Naive thymus-derived CD4-positive, alpha-beta T cell (primary cell): ENCODE measurements at regions not wholly inside any gene's neighbourhood (a gene's known extent, or its start where the extent isn't known, plus 50 kb on each side); places are given as distances from the start of the nearest gene placed in this dataset.

ENCODE experiments used
- ATAC-seq: fragments of 150-1000 bp; cut with Tn5 transposase; 2 replicates; pipeline ENCODE4 v1.10.0; 2021; ENCODE audit warnings: mild to moderate bottlenecking, moderate library complexity
- CTCF ChIA-PET: fragments of 350-600 bp; sonication (Branson Sonifier 250); formaldehyde crosslinking; loops from one replicate; lab custom pipeline; 2021; ENCODE audit warnings: antibody characterized with exemption; lab: Charles Lee
- POLR2A ChIA-PET: fragments of 350-600 bp; sonication (Branson Sonifier 250); formaldehyde crosslinking; loops from one replicate; lab custom pipeline; 2021; ENCODE audit warnings: antibody characterized with exemption, inconsistent platforms; lab: Charles Lee
- DNase-seq, 9 donors: peaks; one replicate each; pipeline versions ENCODE4 v3.0.0 to v3.0.0-alpha.2; 2020 to 2022; ENCODE audit warnings: mixed read lengths in 1 of 9
- H3K27ac ChIP-seq: one replicate; pipeline ENCODE4 v1.7.0; 2013; ENCODE audit warnings: mild to moderate bottlenecking, low read depth, low read length, moderate library complexity
- H3K27me3 ChIP-seq, 2 donors: one replicate each; pipeline ENCODE4 v1.7.0; 2013; ENCODE audit warnings: low read length in 2 of 2, mild to moderate bottlenecking in 2 of 2, moderate library complexity in 2 of 2; ENCODE audit not compliant: control insufficient read depth in 2 of 2, insufficient read depth in 2 of 2
- H3K36me3 ChIP-seq, 3 experiments: 1 replicate in 2 of 3; 2 replicates in 1 of 3; pipeline ENCODE4 v1.7.0; 2013; ENCODE audit warnings: low read length in 3 of 3, mild to moderate bottlenecking in 3 of 3, moderate library complexity in 1 of 3; ENCODE audit not compliant: insufficient read depth in 3 of 3, control insufficient read depth in 2 of 3
- H3K4me1 ChIP-seq, 2 donors: one replicate each; pipeline ENCODE4 v1.7.0; 2013; ENCODE audit warnings: low read length in 2 of 2, mild to moderate bottlenecking in 2 of 2, moderate library complexity in 1 of 2; ENCODE audit not compliant: control insufficient read depth in 2 of 2, insufficient read depth in 2 of 2
- H3K4me3 ChIP-seq: 2 replicates; pipeline ENCODE4 v1.7.0; 2013; ENCODE audit warnings: mild to moderate bottlenecking, low read length
- H3K9me3 ChIP-seq, 3 experiments: 1 replicate in 2 of 3; 2 replicates in 1 of 3; pipeline ENCODE4 v1.7.0; 2013; ENCODE audit warnings: low read length in 3 of 3; ENCODE audit not compliant: control insufficient read depth in 2 of 3
- H3K27ac Mint-ChIP-seq, 9 donors: one replicate each; pipeline ENCODE4 v1.8.0; 2020 to 2022; ENCODE audit warnings: mixed read lengths in 9 of 9, mild to moderate bottlenecking in 8 of 9, moderate library complexity in 5 of 9, inconsistent platforms in 2 of 9
- H3K27me3 Mint-ChIP-seq, 5 donors: one replicate each; pipeline ENCODE4 v1.8.0; 2021 to 2022; ENCODE audit warnings: mixed read lengths in 5 of 5, mild to moderate bottlenecking in 1 of 5
- H3K36me3 Mint-ChIP-seq, 5 donors: one replicate each; pipeline ENCODE4 v1.8.0; 2020 to 2022; ENCODE audit warnings: mixed read lengths in 5 of 5, mild to moderate bottlenecking in 3 of 5, inconsistent platforms in 1 of 5
- H3K4me1 Mint-ChIP-seq, 7 donors: one replicate each; pipeline ENCODE4 v1.8.0; 2020 to 2022; ENCODE audit warnings: mixed read lengths in 7 of 7, mild to moderate bottlenecking in 3 of 7, inconsistent platforms in 1 of 7
- H3K4me3 Mint-ChIP-seq, 10 donors: one replicate each; pipeline ENCODE4 v1.8.0; 2020 to 2022; ENCODE audit warnings: mild to moderate bottlenecking in 10 of 10, mixed read lengths in 10 of 10, moderate library complexity in 6 of 10, inconsistent platforms in 2 of 10
- H3K9me3 Mint-ChIP-seq, 11 donors: one replicate each; pipeline ENCODE4 v1.8.0; 2020 to 2022; ENCODE audit warnings: mixed read lengths in 11 of 11, mild to moderate bottlenecking in 4 of 11, inconsistent platforms in 1 of 11, moderate library complexity in 1 of 11
- intact Hi-C, 2 donors: fragments of 100-400 bp; cut with micrococcal nuclease; formaldehyde crosslinking; loops; one replicate each; pipeline ENCODE4 v1.15.1; 2023

DNA sequence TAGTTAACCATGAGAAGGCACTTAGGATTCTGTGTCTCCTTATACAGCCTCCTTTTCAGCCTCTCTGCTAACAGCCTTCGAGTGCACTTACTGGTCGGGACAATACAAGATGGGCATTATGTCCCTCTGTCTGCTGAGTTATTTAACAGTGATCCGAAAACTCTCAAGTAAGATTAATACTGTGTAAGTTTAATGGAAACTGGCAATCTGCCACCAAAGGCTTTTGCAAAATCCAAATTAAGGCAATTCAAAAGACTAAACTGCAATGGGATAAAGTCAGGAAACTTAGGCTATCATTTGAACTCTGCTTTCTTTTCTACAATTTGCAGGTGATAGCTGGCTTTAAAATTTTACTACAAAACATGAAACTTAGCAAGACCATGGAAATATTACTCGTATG is 477.8 kb downstream of the TFEC start:
- no peaks in the 10 kb centered on the region for H3K36me3 Mint-ChIP-seq
- ATAC-seq (no peak), DNase-seq (no peak)
- Histone ChIP-seq H3K36me3 (no peaks in the 10 kb centered on the region), H3K27me3 (no peaks in the 10 kb centered on the region), H3K4me3 (no peak overlapping the region), H3K27ac (no peak overlapping the region), H3K9me3 (no peaks in the 10 kb centered on the region), H3K4me1 (no peaks in the 10 kb centered on the region)
- CTCF ChIA-PET = no interaction called here
- POLR2A ChIA-PET = no interaction called here
- no peaks in the 10 kb centered on the region for H3K4me1 Mint-ChIP-seq
- H3K27me3 Mint-ChIP-seq = peaks cover 0 to 4% (median 0%) of the 10 kb centered on the region in 5 donors
- H3K9me3 Mint-ChIP-seq = peaks cover 0 to 9% (median 0%) of the 10 kb centered on the region in 11 donors
- intact Hi-C loops = no loop called here
- no peak overlapping the region for H3K27ac Mint-ChIP-seq
- H3K4me3 Mint-ChIP-seq = no peak overlapping the region

DNA sequence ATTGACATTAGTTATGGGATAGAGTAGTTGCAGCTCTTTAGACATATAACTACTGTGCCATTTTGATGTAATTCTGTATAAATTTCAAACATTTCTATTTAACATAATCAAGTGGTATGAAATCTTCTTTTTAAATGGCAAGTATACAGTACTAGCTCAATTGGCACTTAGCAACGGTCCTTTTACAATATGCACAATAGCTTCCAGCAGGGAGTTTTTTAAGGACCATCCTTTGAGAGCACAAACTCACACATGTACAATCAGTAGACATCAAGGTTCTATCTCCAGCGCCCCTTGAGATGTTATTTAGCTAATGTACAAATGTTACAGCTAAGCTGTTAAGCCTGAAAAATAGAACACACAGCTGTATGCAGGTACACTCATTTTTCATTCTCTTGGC is 480.7 kb downstream of the TFEC start:
- Mint-ChIP-seq H3K4me1 (no peaks in the 10 kb centered on the region), H3K9me3 (no peaks in the 10 kb centered on the region), H3K27me3 (peaks cover 0 to 4% (median 0%) of the 10 kb centered on the region in 5 donors), H3K27ac (no peak overlapping the region), H3K4me3 (no peak overlapping the region), H3K36me3 (no peaks in the 10 kb centered on the region)
- Histone ChIP-seq H3K27me3 (no peaks in the 10 kb centered on the region), H3K4me3 (no peak overlapping the region), H3K36me3 (no peaks in the 10 kb centered on the region), H3K4me1 (no peaks in the 10 kb centered on the region), H3K9me3 (no peaks in the 10 kb centered on the region), H3K27ac (no peak overlapping the region)
- intact Hi-C loops = no loop called here
- CTCF ChIA-PET = no interaction called here
- DNase-seq (no peak), ATAC-seq (no peak)
- POLR2A ChIA-PET = no interaction called here

DNA sequence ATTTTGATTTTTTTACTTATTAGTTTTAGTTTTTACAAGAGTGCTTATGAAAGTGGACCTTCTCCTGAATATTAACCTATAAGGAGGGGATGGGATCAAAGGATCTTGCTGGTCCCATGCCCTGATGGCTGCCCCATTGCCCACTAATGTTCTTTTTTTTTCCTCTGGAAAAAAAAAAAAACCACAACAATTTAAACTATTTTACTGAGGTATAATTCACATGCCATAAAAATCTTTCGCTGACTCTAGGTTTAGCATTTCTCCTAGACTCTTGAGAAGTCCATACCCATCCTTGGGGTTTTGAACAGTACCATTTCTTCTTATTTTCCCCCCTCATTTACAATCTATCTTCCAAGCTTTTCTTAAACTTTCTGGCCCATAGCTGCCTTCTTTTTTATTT is 481.8 kb downstream of the TFEC start:
- intact Hi-C loops = no loop called here
- Histone ChIP-seq H3K27ac (no peak overlapping the region), H3K4me1 (no peaks in the 10 kb centered on the region), H3K27me3 (no peaks in the 10 kb centered on the region), H3K36me3 (no peaks in the 10 kb centered on the region), H3K4me3 (no peak overlapping the region), H3K9me3 (no peaks in the 10 kb centered on the region)
- H3K36me3 Mint-ChIP-seq = no peaks in the 10 kb centered on the region
- peaks cover 0 to 4% (median 0%) of the 10 kb centered on the region in 5 donors for H3K27me3 Mint-ChIP-seq
- no peak overlapping the region for H3K4me3 Mint-ChIP-seq
- H3K9me3 Mint-ChIP-seq = no peaks in the 10 kb centered on the region
- ChIA-PET POLR2A (no interaction called here), CTCF (no interaction called here)
- H3K4me1 Mint-ChIP-seq = no peaks in the 10 kb centered on the region
- no peak for ATAC-seq
- DNase-seq = no peak
- H3K27ac Mint-ChIP-seq = no peak overlapping the region

DNA sequence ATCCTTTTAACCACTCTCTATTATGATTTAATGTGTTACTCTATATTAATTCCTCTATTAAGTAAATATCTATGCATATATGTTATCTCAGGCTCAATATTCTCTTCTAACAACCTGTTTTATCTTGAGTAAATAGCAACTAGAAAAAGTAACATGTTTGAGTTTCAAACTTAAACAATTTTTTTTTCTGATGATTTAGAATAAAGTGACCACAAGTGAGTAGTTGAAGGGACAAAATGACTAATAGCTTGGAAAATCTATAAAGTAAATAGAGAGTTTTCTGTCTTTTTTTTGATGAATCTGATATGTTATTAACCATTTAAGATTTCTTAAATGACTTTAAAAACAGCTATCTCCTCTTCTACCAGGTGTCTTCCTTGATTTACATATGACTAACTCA is 483.8 kb downstream of the TFEC start:
- POLR2A ChIA-PET = no interaction called here
- no peak overlapping the region for H3K27ac Mint-ChIP-seq
- intact Hi-C loops = no loop called here

DNA sequence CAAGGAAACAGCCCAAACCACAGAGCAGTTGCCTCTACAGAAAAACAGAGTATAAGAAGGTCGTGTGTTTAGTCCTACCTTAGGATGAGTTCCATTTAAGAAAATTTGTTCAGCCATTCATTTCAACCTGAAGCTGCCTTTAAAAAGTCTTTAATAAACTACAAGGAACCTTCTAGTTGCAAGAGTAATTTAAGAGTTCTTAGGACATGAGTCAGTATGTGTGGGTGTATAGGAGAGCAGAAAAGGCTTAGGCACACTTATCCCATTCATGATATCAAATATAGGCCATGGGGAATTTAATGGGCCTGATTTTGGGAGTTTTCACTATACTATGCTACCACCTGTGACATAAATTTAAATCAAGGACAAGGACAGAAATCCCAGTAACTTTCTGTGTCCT is 496.8 kb downstream of the TFEC start:
- no peak for ATAC-seq
- Histone ChIP-seq H3K27ac (no peak overlapping the region), H3K27me3 (no peaks in the 10 kb centered on the region), H3K9me3 (no peaks in the 10 kb centered on the region), H3K36me3 (no peaks in the 10 kb centered on the region), H3K4me3 (no peak overlapping the region), H3K4me1 (no peaks in the 10 kb centered on the region)
- CTCF ChIA-PET = no interaction called here
- POLR2A ChIA-PET = no interaction called here
- DNase-seq = no peak
- no peaks in the 10 kb centered on the region for H3K36me3 Mint-ChIP-seq
- intact Hi-C loops = no loop called here
- H3K9me3 Mint-ChIP-seq = peaks cover 0 to 1% (median 0%) of the 10 kb centered on the region in 11 donors
- H3K27ac Mint-ChIP-seq = no peak overlapping the region
- H3K27me3 Mint-ChIP-seq = peaks cover 0 to 15% (median 7%) of the 10 kb centered on the region in 5 donors
- H3K4me3 Mint-ChIP-seq = no peak overlapping the region
- no peaks in the 10 kb centered on the region for H3K4me1 Mint-ChIP-seq

More for the DNA sequence above, 483.8 kb downstream of the TFEC start:
- ATAC-seq = no peak
- Histone ChIP-seq H3K27me3 (no peaks in the 10 kb centered on the region), H3K27ac (no peak overlapping the region), H3K9me3 (no peaks in the 10 kb centered on the region), H3K36me3 (no peaks in the 10 kb centered on the region), H3K4me3 (no peak overlapping the region), H3K4me1 (no peaks in the 10 kb centered on the region)
- DNase-seq = no peak
- no peaks in the 10 kb centered on the region for H3K4me1 Mint-ChIP-seq
- CTCF ChIA-PET = no interaction called here
- peaks cover 0 to 4% (median 0%) of the 10 kb centered on the region in 11 donors for H3K9me3 Mint-ChIP-seq
- no peaks in the 10 kb centered on the region for H3K36me3 Mint-ChIP-seq
- no peak overlapping the region for H3K4me3 Mint-ChIP-seq
- peaks cover 0 to 4% (median 0%) of the 10 kb centered on the region in 5 donors for H3K27me3 Mint-ChIP-seq

DNA sequence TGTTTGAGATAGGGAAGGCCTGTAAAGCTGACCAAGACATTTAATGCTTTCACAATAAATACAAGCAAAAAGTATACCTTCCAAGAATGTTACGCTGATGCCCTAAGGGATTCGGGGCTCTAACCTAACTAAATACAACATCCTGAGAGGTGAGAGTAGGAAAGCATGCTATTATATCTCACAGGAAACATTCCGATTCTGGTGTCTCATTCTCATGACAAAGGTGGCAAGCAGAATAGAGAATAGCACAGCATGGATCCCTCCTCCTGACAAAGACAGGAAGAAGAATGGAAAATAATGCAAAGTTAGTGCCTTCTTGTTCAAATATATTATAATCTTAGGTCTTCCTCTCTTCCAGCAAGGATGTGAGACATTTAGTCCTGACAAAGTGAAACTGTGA is 504.3 kb downstream of the TFEC start:
- ATAC-seq (no peak), DNase-seq (no peak)
- Mint-ChIP-seq H3K36me3 (no peaks in the 10 kb centered on the region), H3K4me3 (no peak overlapping the region), H3K27me3 (peaks cover 0 to 22% (median 0%) of the 10 kb centered on the region in 5 donors), H3K27ac (no peak overlapping the region), H3K4me1 (no peaks in the 10 kb centered on the region), H3K9me3 (peaks cover 0 to 9% (median 4%) of the 10 kb centered on the region in 11 donors)
- Histone ChIP-seq H3K27ac (no peak overlapping the region), H3K4me1 (no peaks in the 10 kb centered on the region), H3K4me3 (no peak overlapping the region), H3K9me3 (peaks cover 0 to 7% (median 0%) of the 10 kb centered on the region in 3 experiments), H3K36me3 (no peaks in the 10 kb centered on the region), H3K27me3 (no peaks in the 10 kb centered on the region)
- intact Hi-C loops = loop anchor here in 1 of 2 donors (10.0 kb wide), 1 partner anchor 61 kb away; no protein-coding TSS in a partner anchor
- CTCF ChIA-PET = no interaction called here
- POLR2A ChIA-PET = no interaction called here

DNA sequence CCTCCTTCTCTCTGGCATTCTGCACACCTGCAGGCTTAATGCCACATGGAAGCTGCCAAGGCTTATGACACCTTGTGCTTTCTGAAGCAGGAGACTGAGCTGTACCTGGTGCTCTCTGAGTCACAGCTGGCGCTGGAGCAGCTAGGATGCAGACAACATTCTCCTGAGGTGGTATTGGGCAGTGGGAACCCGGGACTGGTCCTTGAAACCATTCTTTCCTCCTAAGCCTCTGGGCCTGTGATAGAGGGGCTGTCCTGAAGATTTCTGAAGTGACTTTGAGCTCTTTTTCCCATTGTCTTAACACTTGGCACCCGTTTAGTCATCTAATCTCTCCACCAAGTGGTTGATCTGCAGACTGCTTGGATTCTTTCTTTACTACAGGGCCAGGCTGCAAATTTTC is 508.4 kb downstream of the TFEC start:
- no peaks in the 10 kb centered on the region for H3K27me3 ChIP-seq
- no peak overlapping the region for H3K4me3 ChIP-seq
- Mint-ChIP-seq H3K4me3 (no peak overlapping the region), H3K27me3 (peaks cover 0 to 14% (median 2%) of the 10 kb centered on the region in 5 donors), H3K4me1 (no peaks in the 10 kb centered on the region), H3K27ac (no peak overlapping the region), H3K9me3 (peaks cover 0 to 9% (median 4%) of the 10 kb centered on the region in 11 donors), H3K36me3 (no peaks in the 10 kb centered on the region)
- intact Hi-C loops = loop anchor here in 1 of 2 donors (10.0 kb wide), 1 partner anchor 57 kb away; no protein-coding TSS in a partner anchor
- POLR2A ChIA-PET = no interaction called here
- H3K4me1 ChIP-seq = no peaks in the 10 kb centered on the region
- H3K27ac ChIP-seq = no peak overlapping the region
- ATAC-seq (no peak), DNase-seq (no peak)
- peaks cover 0 to 7% (median 0%) of the 10 kb centered on the region in 3 experiments for H3K9me3 ChIP-seq
- H3K36me3 ChIP-seq = no peaks in the 10 kb centered on the region
- CTCF ChIA-PET = no interaction called here
